Liver (tissue), 3 donors: ENCODE measurements at regions not wholly inside any gene's neighbourhood (a gene's known extent, or its start where the extent isn't known, plus 50 kb on each side); places are given as distances from the start of the nearest gene placed in this dataset.

Experiments used
- ATF3 ChIP-seq: IDR thresholded peaks from 2 replicates; pipeline ENCODE4 v1.6.1; 2016; ENCODE audit warnings: antibody characterized with exemption
- CTCF ChIP-seq: fragments of 150-350 bp; IDR thresholded peaks from 2 replicates; pipeline ENCODE4 v1.5.1; 2017; ENCODE audit warnings: improper control_type of control experiment, low read depth, low read length; ENCODE audit not compliant: missing input control
- EGR1 ChIP-seq, 2 donors: IDR thresholded peaks; 2 replicates each; pipeline ENCODE4 v1.6.1; 2016 to 2018; ENCODE audit warnings: antibody characterized with exemption in 2 of 2, low read depth in 2 of 2
- FOXA1 ChIP-seq: IDR thresholded peaks from 2 replicates; pipeline ENCODE4 v1.6.1; 2016; ENCODE audit warnings: antibody characterized with exemption
- GABPA ChIP-seq, 2 donors: IDR thresholded peaks in 1 of 2; conservative IDR thresholded peaks in 1 of 2; 2 replicates each; pipeline ENCODE4 v1.6.1; 2016; ENCODE audit warnings: antibody characterized with exemption in 2 of 2, mild to moderate bottlenecking in 1 of 2, moderate library complexity in 1 of 2
- HNF4G ChIP-seq: IDR thresholded peaks from 2 replicates; pipeline ENCODE4 v1.6.1; 2016; ENCODE audit warnings: antibody characterized with exemption
- JUND ChIP-seq, 2 donors: IDR thresholded peaks; 2 replicates each; pipeline ENCODE4 v1.6.1; 2016; ENCODE audit warnings: antibody characterized with exemption in 2 of 2
- MAX ChIP-seq: IDR thresholded peaks from 2 replicates; pipeline ENCODE4 v1.6.1; 2016; ENCODE audit warnings: antibody characterized with exemption
- NR2F2 ChIP-seq: IDR thresholded peaks from 2 replicates; pipeline ENCODE4 v1.6.1; 2016; ENCODE audit warnings: antibody characterized with exemption
- RAD21 ChIP-seq, 2 donors: IDR thresholded peaks; 2 replicates each; pipeline ENCODE4 v1.6.1; 2016; ENCODE audit warnings: antibody characterized with exemption in 2 of 2, mild to moderate bottlenecking in 2 of 2
- REST ChIP-seq: IDR thresholded peaks from 2 replicates; pipeline ENCODE4 v1.6.1; 2016; ENCODE audit warnings: antibody characterized with exemption, mild to moderate bottlenecking
- TAF1 ChIP-seq: conservative IDR thresholded peaks from 2 replicates; pipeline ENCODE4 v1.6.1; 2016; ENCODE audit warnings: antibody characterized with exemption, mild to moderate bottlenecking
- YY1 ChIP-seq: IDR thresholded peaks from 2 replicates; pipeline ENCODE4 v1.6.1; 2016; ENCODE audit warnings: antibody characterized with exemption, mild to moderate bottlenecking
- ZBTB33 ChIP-seq: IDR thresholded peaks from 2 replicates; pipeline ENCODE4 v1.6.1; 2016; ENCODE audit warnings: antibody characterized with exemption
- donor health status: healthy.
- donor health status: healthy.

- peak; percentile 11 for TF ChIP-seq CTCF
- no peak for TF ChIP-seq FOXA1
- no peak for TF ChIP-seq JUND (IDR thresholded peaks at IDR 0.05)
- no peak for TF ChIP-seq RAD21 (IDR thresholded peaks at IDR 0.05)
- TF ChIP-seq MAX: no peak
- no peak for TF ChIP-seq ATF3
- TF ChIP-seq ZBTB33: no peak
- TF ChIP-seq REST: no peak
- no peak for TF ChIP-seq YY1
- no peak for TF ChIP-seq TAF1
- TF ChIP-seq HNF4G: no peak
- no peak for TF ChIP-seq GABPA (IDR thresholded peaks at IDR 0.05 in 1 of 2, conservative IDR thresholded peaks at IDR 0.05 in 1 of 2)
- TF ChIP-seq EGR1 (IDR thresholded peaks at IDR 0.05; ENCODE audit: low read depth in 2 of 2): no peak
- TF ChIP-seq NR2F2: no peak
These were observed 97.8 kb upstream of the GSE1 start for GRCh38 chr16:85515319-85515745.
